ENCODE measurements at regions not wholly inside any gene's neighbourhood (a gene's known extent, or its start where the extent isn't known, plus 50 kb on each side); places are given as distances from the start of the nearest gene placed in this dataset.
"Not testable (repeated sequence)": the region's sequence is repeated elsewhere in the genome, so short reads cannot be mapped to it uniquely, and the experiment has no call there.

DNA sequence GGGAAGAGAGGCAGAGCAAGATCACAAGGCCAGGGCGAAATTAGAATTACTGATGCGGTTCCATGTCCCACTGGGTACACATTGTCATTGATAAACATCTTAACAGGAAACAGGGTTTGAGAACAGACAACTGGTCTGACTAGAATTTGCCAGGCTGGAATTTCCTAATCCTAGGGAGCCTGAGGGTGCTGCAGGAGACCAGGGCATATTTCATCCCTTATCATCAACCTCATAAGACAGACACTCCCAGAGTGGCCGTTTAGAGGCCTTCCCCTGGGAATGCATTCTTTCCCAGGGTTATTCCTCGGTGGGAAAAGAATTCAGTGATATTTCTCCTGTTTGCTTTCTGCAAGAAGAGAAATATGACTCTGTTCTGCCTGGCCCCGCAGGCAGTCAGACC lies 344.7 kb upstream of the RGS18 start:
- not testable (repeated sequence) for H3K36me3 ChIP-seq (ENCODE audit: control insufficient read depth in 1 of 2, insufficient read depth in 2 of 2, low read depth in 1 of 2, low read length in 2 of 2); H3K9me3 ChIP-seq (ENCODE audit: control insufficient read depth, low read length); H2AK5ac ChIP-seq (ENCODE audit: low read length, severe bottlenecking); H3K9ac ChIP-seq (ENCODE audit: low read length); H4K8ac ChIP-seq (ENCODE audit: low read length); H3K4me3 ChIP-seq (ENCODE audit: insufficient read depth in 1 of 2, low read depth in 1 of 2, low read length in 2 of 2); H2BK120ac ChIP-seq (ENCODE audit: low read depth, low read length); DNase-seq; H3K27ac ChIP-seq (ENCODE audit: low read length, poor library complexity, severe bottlenecking); H3K18ac ChIP-seq (ENCODE audit: low read depth in 1 of 2, low read length in 2 of 2); H3K4me1 ChIP-seq (ENCODE audit: control insufficient read depth, insufficient read depth, low read depth, low read length); H3K14ac ChIP-seq (ENCODE audit: low read length in 2 of 2); H4K91ac ChIP-seq (ENCODE audit: low read length); H2AFZ ChIP-seq (ENCODE audit: low read depth, low read length); H3K79me1 ChIP-seq (replicated peaks; ENCODE audit: low read length, poor library complexity, severe bottlenecking); H3K4ac ChIP-seq (ENCODE audit: low read depth in 1 of 2, low read length in 2 of 2); H2BK12ac ChIP-seq (ENCODE audit: low read length in 2 of 2); H3K4me2 ChIP-seq (ENCODE audit: low read length, poor library complexity, severe bottlenecking); H2BK15ac ChIP-seq (ENCODE audit: low read depth, poor library complexity, severe bottlenecking); H3K23ac ChIP-seq (ENCODE audit: low read length in 2 of 2); H3K27me3 ChIP-seq (ENCODE audit: control insufficient read depth in 1 of 2, insufficient read depth in 1 of 2, low read length in 2 of 2); H2BK5ac ChIP-seq (ENCODE audit: low read depth, low read length, poor library complexity, severe bottlenecking)
- 40% methylated on average over 5 of the region's 5 CpGs for WGBS

DNA sequence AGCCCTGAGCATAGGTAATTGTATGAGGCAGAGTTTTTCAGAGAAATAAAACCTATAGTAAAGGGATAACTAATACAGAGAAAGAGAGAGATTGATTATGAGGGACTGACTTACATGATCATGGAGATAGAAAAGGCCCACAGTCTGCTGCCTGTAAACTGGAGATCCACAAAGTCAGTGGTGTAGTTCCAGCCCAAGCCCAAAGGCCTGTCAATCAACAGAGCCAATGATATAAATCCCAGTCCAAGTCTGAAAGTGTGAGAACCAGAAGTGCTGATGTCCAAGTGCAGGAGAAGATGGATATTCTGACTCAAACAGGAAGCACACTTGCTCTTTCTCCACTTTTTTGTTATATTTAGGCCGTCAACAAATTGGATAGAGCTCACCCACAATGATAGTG lies 340.1 kb upstream of the RGS18 start:
- H3K27ac ChIP-seq (ENCODE audit: low read length, poor library complexity, severe bottlenecking) = no peak overlapping the region
- H2BK15ac ChIP-seq (ENCODE audit: low read depth, poor library complexity, severe bottlenecking) = no peak overlapping the region
- DNase-seq = no peak
- H2BK12ac ChIP-seq (ENCODE audit: low read length in 2 of 2) = no peak overlapping the region
- 33% methylated on average over 1 of the region's 1 CpG for WGBS
- H3K79me1 ChIP-seq (replicated peaks; ENCODE audit: low read length, poor library complexity, severe bottlenecking) = no peaks in the 10 kb centered on the region
- no peak overlapping the region for H2AK5ac ChIP-seq (ENCODE audit: low read length, severe bottlenecking)
- H3K4me1 ChIP-seq (ENCODE audit: control insufficient read depth, insufficient read depth, low read depth, low read length) = no peaks in the 10 kb centered on the region
- H3K9me3 ChIP-seq (ENCODE audit: control insufficient read depth, low read length) = peaks cover 4% of the 10 kb centered on the region
- H3K18ac ChIP-seq (ENCODE audit: low read depth in 1 of 2, low read length in 2 of 2) = no peak overlapping the region
- H2BK5ac ChIP-seq (ENCODE audit: low read depth, low read length, poor library complexity, severe bottlenecking) = no peak overlapping the region
- H3K14ac ChIP-seq (ENCODE audit: low read length in 2 of 2) = no peak overlapping the region
- H3K36me3 ChIP-seq (ENCODE audit: control insufficient read depth in 1 of 2, insufficient read depth in 2 of 2, low read depth in 1 of 2, low read length in 2 of 2) = no peaks in the 10 kb centered on the region
- no peak overlapping the region for H3K4me2 ChIP-seq (ENCODE audit: low read length, poor library complexity, severe bottlenecking)
- H4K8ac ChIP-seq (ENCODE audit: low read length) = no peak overlapping the region
- no peaks in the 10 kb centered on the region for H3K27me3 ChIP-seq (ENCODE audit: control insufficient read depth in 1 of 2, insufficient read depth in 1 of 2, low read length in 2 of 2)
- H3K4me3 ChIP-seq (ENCODE audit: insufficient read depth in 1 of 2, low read depth in 1 of 2, low read length in 2 of 2) = no peak overlapping the region
- H3K4ac ChIP-seq (ENCODE audit: low read depth in 1 of 2, low read length in 2 of 2) = no peak overlapping the region
- H2BK120ac ChIP-seq (ENCODE audit: low read depth, low read length) = no peak overlapping the region
- no peak overlapping the region for H2AFZ ChIP-seq (ENCODE audit: low read depth, low read length)
- H3K9ac ChIP-seq (ENCODE audit: low read length) = no peak overlapping the region
- H3K23ac ChIP-seq (ENCODE audit: low read length in 2 of 2) = no peak overlapping the region
- H4K91ac ChIP-seq (ENCODE audit: low read length) = no peak overlapping the region

DNA sequence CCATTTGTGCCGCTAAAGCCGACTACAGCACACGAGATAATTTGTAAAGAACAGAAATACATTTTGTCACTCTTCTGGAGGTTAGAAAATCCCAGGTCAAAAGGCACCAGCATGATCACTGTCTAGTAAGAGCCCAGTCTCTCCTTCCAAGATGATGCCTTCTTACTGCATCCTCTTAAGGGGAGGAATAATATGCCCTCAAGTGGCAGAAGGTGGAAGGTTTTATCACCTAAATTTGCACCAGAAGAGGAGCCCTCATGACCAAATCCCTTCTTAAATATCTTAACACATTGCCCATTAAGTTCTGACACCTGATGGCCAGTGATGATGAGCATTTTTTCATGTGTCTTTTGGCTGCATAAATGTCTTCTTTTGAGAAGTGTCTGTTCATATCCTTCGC lies 326.7 kb upstream of the RGS18 start:
- Histone ChIP-seq H3K27me3 (ENCODE audit: control insufficient read depth in 1 of 2, insufficient read depth in 1 of 2, low read length in 2 of 2) (no peaks in the 10 kb centered on the region), H2BK5ac (ENCODE audit: low read depth, low read length, poor library complexity, severe bottlenecking) (no peak overlapping the region), H2AFZ (ENCODE audit: low read depth, low read length) (no peak overlapping the region), H3K4me3 (ENCODE audit: insufficient read depth in 1 of 2, low read depth in 1 of 2, low read length in 2 of 2) (no peak overlapping the region), H3K18ac (ENCODE audit: low read depth in 1 of 2, low read length in 2 of 2) (no peak overlapping the region), H3K4me1 (ENCODE audit: control insufficient read depth, insufficient read depth, low read depth, low read length) (no peaks in the 10 kb centered on the region), H3K9me3 (ENCODE audit: control insufficient read depth, low read length) (no peaks in the 10 kb centered on the region), H3K36me3 (ENCODE audit: control insufficient read depth in 1 of 2, insufficient read depth in 2 of 2, low read depth in 1 of 2, low read length in 2 of 2) (no peaks in the 10 kb centered on the region), H4K91ac (ENCODE audit: low read length) (no peak overlapping the region), H2BK120ac (ENCODE audit: low read depth, low read length) (no peak overlapping the region), H3K4ac (ENCODE audit: low read depth in 1 of 2, low read length in 2 of 2) (no peak overlapping the region), H3K14ac (ENCODE audit: low read length in 2 of 2) (no peak overlapping the region), H3K9ac (ENCODE audit: low read length) (no peak overlapping the region), H3K27ac (ENCODE audit: low read length, poor library complexity, severe bottlenecking) (no peak overlapping the region), H4K8ac (ENCODE audit: low read length) (no peak overlapping the region), H3K23ac (ENCODE audit: low read length in 2 of 2) (no peak overlapping the region), H3K79me1 (replicated peaks; ENCODE audit: low read length, poor library complexity, severe bottlenecking) (no peaks in the 10 kb centered on the region), H2BK12ac (ENCODE audit: low read length in 2 of 2) (no peak overlapping the region), H2BK15ac (ENCODE audit: low read depth, poor library complexity, severe bottlenecking) (no peak overlapping the region), H2AK5ac (ENCODE audit: low read length, severe bottlenecking) (no peak overlapping the region), H3K4me2 (ENCODE audit: low read length, poor library complexity, severe bottlenecking) (no peak overlapping the region)
- DNase-seq = no peak
- 83% methylated on average over 4 of the region's 4 CpGs for WGBS

- Histone ChIP-seq H3K79me1 (replicated peaks; ENCODE audit: low read length, poor library complexity, severe bottlenecking) (no peaks in the 10 kb centered on the region), H2AK5ac (ENCODE audit: low read length, severe bottlenecking) (no peak overlapping the region), H4K91ac (ENCODE audit: low read length) (no peak overlapping the region), H3K36me3 (ENCODE audit: control insufficient read depth in 1 of 2, insufficient read depth in 2 of 2, low read depth in 1 of 2, low read length in 2 of 2) (no peaks in the 10 kb centered on the region), H3K4me1 (ENCODE audit: control insufficient read depth, insufficient read depth, low read depth, low read length) (no peaks in the 10 kb centered on the region), H3K4me2 (ENCODE audit: low read length, poor library complexity, severe bottlenecking) (no peak overlapping the region), H3K4me3 (ENCODE audit: insufficient read depth in 1 of 2, low read depth in 1 of 2, low read length in 2 of 2) (no peak overlapping the region), H2BK12ac (ENCODE audit: low read length in 2 of 2) (no peak overlapping the region), H3K9me3 (ENCODE audit: control insufficient read depth, low read length) (no peaks in the 10 kb centered on the region), H3K23ac (ENCODE audit: low read length in 2 of 2) (no peak overlapping the region), H3K14ac (ENCODE audit: low read length in 2 of 2) (no peak overlapping the region), H2BK120ac (ENCODE audit: low read depth, low read length) (no peak overlapping the region), H3K27ac (ENCODE audit: low read length, poor library complexity, severe bottlenecking) (peak overlapping the region; percentile 63), H2BK15ac (ENCODE audit: low read depth, poor library complexity, severe bottlenecking) (no peak overlapping the region), H3K4ac (ENCODE audit: low read depth in 1 of 2, low read length in 2 of 2) (no peak overlapping the region), H3K27me3 (ENCODE audit: control insufficient read depth in 1 of 2, insufficient read depth in 1 of 2, low read length in 2 of 2) (no peaks in the 10 kb centered on the region), H2BK5ac (ENCODE audit: low read depth, low read length, poor library complexity, severe bottlenecking) (no peak overlapping the region), H4K8ac (ENCODE audit: low read length) (no peak overlapping the region), H3K18ac (ENCODE audit: low read depth in 1 of 2, low read length in 2 of 2) (no peak overlapping the region), H2AFZ (ENCODE audit: low read depth, low read length) (no peak overlapping the region), H3K9ac (ENCODE audit: low read length) (no peak overlapping the region)
- peak; percentile 47 for DNase-seq
- WGBS = no CpG with 5 or more reads among the region's 2 CpGs
Measured at GRCh38 chr1:191839891-191840290, 318.4 kb upstream of the RGS18 start.

Measured in mesenchymal stem cell (in vitro differentiated cells and primary cell).